GM23338 (cell line): ENCODE measurements at regions not wholly inside any gene's neighbourhood (a gene's known extent, or its start where the extent isn't known, plus 50 kb on each side); places are given as distances from the start of the nearest gene placed in this dataset.

Source experiments
- ATAC-seq: fragments of 200-7000 bp; cut with Tn5 transposase; 3 replicates; pipeline ENCODE4 v1.9.1; 2020
- DNase-seq: peaks from one replicate; pipeline ENCODE4 v3.0.0-alpha.2; 2015; ENCODE audit warnings: low spot score
- H2AFZ ChIP-seq: fragments of 200-600 bp; sonication (generic); 2 replicates; pipeline ENCODE4 v1.8.0; 2016; ENCODE audit warnings: antibody characterized with exemption, mild to moderate bottlenecking, moderate library complexity
- H3F3A ChIP-seq: fragments of 200-600 bp; sonication (generic); replicated peaks from 2 replicates; pipeline ENCODE4 v1.8.0; 2017; ENCODE audit warnings: antibody characterized with exemption, mixed run types, low read depth
- H3K27ac ChIP-seq: fragments of 200-600 bp; sonication (generic); 2 replicates; pipeline ENCODE4 v1.6.1; 2016; ENCODE audit warnings: low read depth
- H3K27me3 ChIP-seq: fragments of 200-600 bp; sonication (generic); 2 replicates; pipeline ENCODE4 v1.8.0; 2016; ENCODE audit warnings: mild to moderate bottlenecking, mixed run types, moderate library complexity; ENCODE audit not compliant: insufficient read depth
- H3K36me3 ChIP-seq: fragments of 200-600 bp; sonication (generic); 2 replicates; pipeline ENCODE4 v1.8.0; 2016; ENCODE audit warnings: mild to moderate bottlenecking; ENCODE audit not compliant: insufficient read depth
- H3K4me1 ChIP-seq: fragments of 200-600 bp; sonication (generic); 2 replicates; pipeline ENCODE4 v1.8.0; 2016; ENCODE audit warnings: mild to moderate bottlenecking, moderate library complexity; ENCODE audit not compliant: insufficient read depth
- H3K4me2 ChIP-seq: fragments of 200-600 bp; sonication (generic); 2 replicates; pipeline ENCODE4 v1.7.1; 2017; ENCODE audit warnings: mixed run types
- H3K4me3 ChIP-seq: fragments of 200-600 bp; sonication (generic); 2 replicates; pipeline ENCODE4 v1.6.1; 2016; ENCODE audit warnings: mixed run types
- H3K79me2 ChIP-seq: fragments of 200-600 bp; sonication (generic); replicated peaks from 2 replicates; pipeline ENCODE4 v1.8.0; 2017; ENCODE audit warnings: mild to moderate bottlenecking; ENCODE audit not compliant: insufficient read depth
- H3K9me2 ChIP-seq: fragments of 200-600 bp; sonication (generic); 2 replicates; pipeline ENCODE4 v1.8.0; 2017; ENCODE audit not compliant: insufficient read depth
- H4K20me1 ChIP-seq: fragments of 200-600 bp; sonication (generic); replicated peaks from 2 replicates; pipeline ENCODE4 v1.8.0; 2017; ENCODE audit warnings: mild to moderate bottlenecking; ENCODE audit not compliant: insufficient read depth
- H3K27ac Mint-ChIP-seq: 2 replicates; pipeline ENCODE4 v1.8.0; 2020; ENCODE audit warnings: inconsistent platforms, mild to moderate bottlenecking, moderate library complexity, mixed read lengths
- H3K27me3 Mint-ChIP-seq: 3 replicates; pipeline ENCODE4 v1.8.0; 2022; ENCODE audit warnings: low read depth, mild to moderate bottlenecking, moderate library complexity, mixed read lengths, inconsistent platforms; ENCODE audit not compliant: insufficient read depth, poor library complexity
- H3K36me3 Mint-ChIP-seq: 3 replicates; pipeline ENCODE4 v1.8.0; 2021; ENCODE audit warnings: low read depth, mild to moderate bottlenecking, inconsistent platforms, moderate library complexity, mixed read lengths
- H3K4me1 Mint-ChIP-seq: 3 replicates; pipeline ENCODE4 v1.8.0; 2020; ENCODE audit warnings: mild to moderate bottlenecking, inconsistent platforms, mixed read lengths
- H3K4me3 Mint-ChIP-seq: 3 replicates; pipeline ENCODE4 v1.8.0; 2021; ENCODE audit warnings: moderate library complexity, mild to moderate bottlenecking, inconsistent platforms, mixed read lengths
- H3K9me3 Mint-ChIP-seq: 3 replicates; pipeline ENCODE4 v1.8.0; 2020; ENCODE audit warnings: moderate library complexity, mild to moderate bottlenecking, inconsistent platforms, mixed read lengths
- CREB1 ChIP-seq: fragments of 250-450 bp; sonication (Bioruptor Pico); IDR thresholded peaks from 2 replicates; pipeline ENCODE4 v1.5.0; 2020; ENCODE audit warnings: low read depth, mild to moderate bottlenecking, moderate library complexity
- CTCF ChIP-seq, 2 experiments: fragments of 200-600 bp in 1 of 2; sonication (generic) in 1 of 2; conservative IDR thresholded peaks; 2 replicates each; pipeline versions ENCODE4 v1.5.1 to v1.6.1; 2016 to 2017; ENCODE audit warnings: antibody characterized with exemption in 2 of 2, low read depth in 2 of 2, mild to moderate bottlenecking in 2 of 2, moderate library complexity in 1 of 2
- ETS1 ChIP-seq: IDR thresholded peaks from 2 replicates; pipeline ENCODE4 v1.6.1; 2016; ENCODE audit warnings: antibody characterized with exemption
- EZH2 ChIP-seq: fragments of 200-600 bp; sonication (generic); IDR thresholded peaks from one replicate; pipeline ENCODE4 v1.8.0; 2017; ENCODE audit warnings: antibody characterized with exemption, mild to moderate bottlenecking, low read depth; ENCODE audit not compliant: unreplicated experiment
- EZH2phosphoT487 ChIP-seq: fragments of 200-600 bp; sonication (generic); IDR thresholded peaks from one replicate; pipeline ENCODE4 v1.8.1; 2018; ENCODE audit warnings: antibody characterized with exemption; ENCODE audit not compliant: unreplicated experiment
- JUNB ChIP-seq: IDR thresholded peaks from one replicate; pipeline ENCODE4 v1.6.1; 2016; ENCODE audit warnings: antibody characterized with exemption; ENCODE audit not compliant: unreplicated experiment
- NANOG ChIP-seq: IDR thresholded peaks from 2 replicates; pipeline ENCODE4 v1.6.1; 2016; ENCODE audit warnings: antibody characterized with exemption, borderline replicate concordance
- POLR2AphosphoS5 ChIP-seq: IDR thresholded peaks from 2 replicates; pipeline ENCODE4 v1.6.1; 2016; ENCODE audit warnings: antibody characterized with exemption, low read depth
- REST ChIP-seq: IDR thresholded peaks from one replicate; pipeline ENCODE4 v1.6.1; 2018; ENCODE audit warnings: antibody characterized with exemption; ENCODE audit not compliant: unreplicated experiment
- STAT1 ChIP-seq: IDR thresholded peaks from one replicate; pipeline ENCODE4 v1.6.1; 2016; ENCODE audit warnings: antibody characterized with exemption; ENCODE audit not compliant: unreplicated experiment
- ZNF114 ChIP-seq: fragments of 250-450 bp; sonication (Bioruptor Pico); IDR thresholded peaks from 2 replicates; pipeline ENCODE4 v1.5.0; 2020; ENCODE audit warnings: mild to moderate bottlenecking, moderate library complexity
- ZNF331 ChIP-seq: fragments of 250-450 bp; sonication (Bioruptor Pico); IDR thresholded peaks from 2 replicates; pipeline ENCODE4 v1.5.0; 2020; ENCODE audit warnings: low read depth, mild to moderate bottlenecking, moderate library complexity
- ZNF462 ChIP-seq: fragments of 250-450 bp; sonication (Bioruptor Pico); IDR thresholded peaks from 2 replicates; pipeline ENCODE4 v1.5.0; 2020; ENCODE audit warnings: mild to moderate bottlenecking, moderate library complexity

GRCh38 chr2:136496966-136497365 lies 268.4 kb upstream of the THSD7B start:
- Histone ChIP-seq H3K4me1 (no peaks in the 10 kb centered on the region), H3K36me3 (no peaks in the 10 kb centered on the region), H3K4me3 (no peak overlapping the region), H3K4me2 (no peak overlapping the region), H3K27me3 (no peaks in the 10 kb centered on the region), H2AFZ (no peak overlapping the region), H3K27ac (no peak overlapping the region), H3K9me2 (no peaks in the 10 kb centered on the region), H4K20me1 (no peaks in the 10 kb centered on the region), H3K79me2 (no peaks in the 10 kb centered on the region), H3F3A (no peaks in the 10 kb centered on the region)
- no peak for DNase-seq
- TF ChIP-seq ZNF462 (CRISPR knock-in tag) = no peak
- no peak for TF ChIP-seq JUNB
- TF ChIP-seq NANOG = no peak
- no peak for TF ChIP-seq STAT1
- no peak for TF ChIP-seq ZNF114
- TF ChIP-seq ETS1 = no peak
- no peak for TF ChIP-seq CTCF (conservative IDR thresholded peaks at IDR 0.05; ENCODE audit: low read depth in 2 of 2)
- TF ChIP-seq POLR2AphosphoS5 = no peak
- no peak for TF ChIP-seq REST
- no peak for TF ChIP-seq EZH2phosphoT487
- TF ChIP-seq EZH2 = no peak
- no peak for TF ChIP-seq CREB1 (CRISPR knock-in tag)
- TF ChIP-seq ZNF331 = no peak
- Mint-ChIP-seq H3K27ac (no peak overlapping the region), H3K4me1 (peaks cover 14% of the 10 kb centered on the region; the same call in 2 of the 3 replicates), H3K4me3 (no peak overlapping the region), H3K27me3 (peaks cover 3% of the 10 kb centered on the region), H3K36me3 (no peaks in the 10 kb centered on the region), H3K9me3 (no peaks in the 10 kb centered on the region)
- ATAC-seq = no peak
